Gastrocnemius medialis (tissue), 4 donors: ENCODE measurements at regions not wholly inside any gene's neighbourhood (a gene's known extent, or its start where the extent isn't known, plus 50 kb on each side); places are given as distances from the start of the nearest gene placed in this dataset.

ENCODE experiments used
- POLR2A ChIP-seq, 2 donors: fragments of 450-650 bp; IDR thresholded peaks; one replicate each; pipeline ENCODE4 v1.6.1; 2017; ENCODE audit warnings: antibody characterized with exemption in 2 of 2, mild to moderate bottlenecking in 2 of 2, moderate library complexity in 2 of 2
- TF ChIP-seq, protein P1 (sequence below), 5 experiments: fragments of 450-650 bp in 3 of 5; fragments of 200-600 bp in 2 of 5; sonication (generic) in 2 of 5; IDR thresholded peaks in 4 of 5; conservative IDR thresholded peaks in 1 of 5; 1 replicate in 4 of 5; 2 replicates in 1 of 5; pipeline ENCODE4 v1.5.1; 2016 to 2019; ENCODE audit warnings: antibody characterized with exemption in 5 of 5, mild to moderate bottlenecking in 3 of 5, moderate library complexity in 3 of 5

DNA sequence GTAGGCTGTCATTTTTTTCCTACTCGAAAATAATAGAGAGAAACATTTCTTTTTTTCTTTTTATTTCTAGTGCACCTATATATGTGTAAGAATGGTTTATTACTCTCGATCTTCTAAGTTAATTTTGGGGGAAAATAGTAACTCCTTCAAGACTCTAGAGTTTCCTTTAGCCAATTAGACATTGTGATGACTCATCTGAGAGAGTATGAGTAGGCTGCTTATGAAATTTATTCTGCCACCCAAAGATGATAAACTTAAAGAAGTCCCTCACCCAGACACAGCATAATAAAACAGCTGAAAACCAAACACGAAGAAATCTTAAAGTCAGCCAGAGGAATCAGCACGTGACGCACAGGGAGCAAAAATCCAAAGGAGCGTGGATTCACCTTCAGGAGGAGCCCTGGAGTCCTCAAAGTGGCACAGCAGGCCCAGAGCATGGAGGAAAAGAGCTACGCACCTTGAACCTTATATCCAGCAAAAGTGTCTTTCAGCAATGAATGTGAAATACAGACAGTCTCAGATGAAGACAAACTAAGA is 81.9 kb downstream of the ERMARD start:
- TF ChIP-seq POLR2A (IDR thresholded peaks at IDR 0.05), result no peak
- TF ChIP-seq, protein P1, sequence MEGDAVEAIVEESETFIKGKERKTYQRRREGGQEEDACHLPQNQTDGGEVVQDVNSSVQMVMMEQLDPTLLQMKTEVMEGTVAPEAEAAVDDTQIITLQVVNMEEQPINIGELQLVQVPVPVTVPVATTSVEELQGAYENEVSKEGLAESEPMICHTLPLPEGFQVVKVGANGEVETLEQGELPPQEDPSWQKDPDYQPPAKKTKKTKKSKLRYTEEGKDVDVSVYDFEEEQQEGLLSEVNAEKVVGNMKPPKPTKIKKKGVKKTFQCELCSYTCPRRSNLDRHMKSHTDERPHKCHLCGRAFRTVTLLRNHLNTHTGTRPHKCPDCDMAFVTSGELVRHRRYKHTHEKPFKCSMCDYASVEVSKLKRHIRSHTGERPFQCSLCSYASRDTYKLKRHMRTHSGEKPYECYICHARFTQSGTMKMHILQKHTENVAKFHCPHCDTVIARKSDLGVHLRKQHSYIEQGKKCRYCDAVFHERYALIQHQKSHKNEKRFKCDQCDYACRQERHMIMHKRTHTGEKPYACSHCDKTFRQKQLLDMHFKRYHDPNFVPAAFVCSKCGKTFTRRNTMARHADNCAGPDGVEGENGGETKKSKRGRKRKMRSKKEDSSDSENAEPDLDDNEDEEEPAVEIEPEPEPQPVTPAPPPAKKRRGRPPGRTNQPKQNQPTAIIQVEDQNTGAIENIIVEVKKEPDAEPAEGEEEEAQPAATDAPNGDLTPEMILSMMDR (IDR thresholded peaks at IDR 0.05 in 4 of 5, conservative IDR thresholded peaks at IDR 0.05 in 1 of 5), result no peak
